Vagina (tissue), 2 donors: ENCODE measurements at regions not wholly inside any gene's neighbourhood (a gene's known extent, or its start where the extent isn't known, plus 50 kb on each side); places are given as distances from the start of the nearest gene placed in this dataset.

Experiments
- CTCF ChIP-seq, 3 experiments: fragments of 450-650 bp in 2 of 3; fragments of 200-600 bp in 1 of 3; sonication (generic) in 1 of 3; IDR thresholded peaks; one replicate each; pipeline ENCODE4 v1.5.1; 2017 to 2019; ENCODE audit warnings: antibody characterized with exemption in 3 of 3, mild to moderate bottlenecking in 2 of 3, moderate library complexity in 2 of 3
- POLR2A ChIP-seq, 2 donors: fragments of 450-650 bp; IDR thresholded peaks; one replicate each; pipeline ENCODE4 v1.6.1; 2017; ENCODE audit warnings: antibody characterized with exemption in 2 of 2, mild to moderate bottlenecking in 2 of 2, moderate library complexity in 2 of 2

- no peak for TF ChIP-seq CTCF (IDR thresholded peaks at IDR 0.05)
- TF ChIP-seq POLR2A (IDR thresholded peaks at IDR 0.05) = no peak
Measured at GRCh38 chrX:482192-482701, 95.5 kb upstream of the PPP2R3B start.
